DMS79 (cell line): ENCODE measurements at regions not wholly inside any gene's neighbourhood (a gene's known extent, or its start where the extent isn't known, plus 50 kb on each side); places are given as distances from the start of the nearest gene placed in this dataset.
"Not testable (repeated sequence)": the region's sequence is repeated elsewhere in the genome, so short reads cannot be mapped to it uniquely, and the experiment has no call there.

Experiments
- DNase-seq: peaks from one replicate; lab custom pipeline; 2025; lab: John Stamatoyannopoulos, UW

DNA sequence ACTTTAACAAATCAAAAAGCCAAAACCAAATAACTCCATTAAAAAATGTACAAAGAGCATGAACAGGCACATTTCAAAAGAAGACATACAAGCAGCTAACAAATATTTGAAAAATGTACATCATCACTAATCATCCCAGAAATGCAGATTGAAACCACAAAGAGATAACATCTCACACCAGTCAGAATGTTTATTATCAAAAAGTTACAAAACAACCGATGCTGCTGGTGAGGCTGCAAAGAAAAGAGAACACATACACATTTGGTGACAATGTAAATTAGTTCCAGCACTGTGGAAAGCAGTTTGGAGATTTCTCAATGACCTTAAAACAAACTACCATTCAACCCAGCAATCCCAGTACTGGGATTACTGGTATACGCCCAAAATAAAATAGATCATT, 756.0 kb upstream of the PCDH20 start:
- no peak for DNase-seq

DNA sequence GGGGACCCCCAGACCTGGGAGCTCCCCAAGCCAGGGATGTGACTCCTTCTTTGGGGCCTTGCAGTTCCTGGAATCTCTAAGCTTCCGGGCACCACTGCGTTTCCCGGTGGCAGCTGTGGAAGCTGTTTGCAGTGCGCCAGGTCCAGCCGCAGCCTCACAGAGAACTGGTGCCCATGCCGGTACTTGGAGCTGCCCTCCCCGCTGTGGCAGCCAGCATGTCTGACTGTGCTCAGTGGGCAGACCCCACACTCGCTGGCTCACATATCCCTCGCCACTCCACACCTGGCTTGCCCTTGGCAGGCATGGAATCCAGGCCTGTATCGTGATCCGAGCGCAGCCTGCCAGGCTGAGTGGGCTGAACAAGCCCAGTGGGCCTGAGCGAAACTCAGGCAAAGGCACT, 753.2 kb upstream of the PCDH20 start:
- no peak for DNase-seq

DNA sequence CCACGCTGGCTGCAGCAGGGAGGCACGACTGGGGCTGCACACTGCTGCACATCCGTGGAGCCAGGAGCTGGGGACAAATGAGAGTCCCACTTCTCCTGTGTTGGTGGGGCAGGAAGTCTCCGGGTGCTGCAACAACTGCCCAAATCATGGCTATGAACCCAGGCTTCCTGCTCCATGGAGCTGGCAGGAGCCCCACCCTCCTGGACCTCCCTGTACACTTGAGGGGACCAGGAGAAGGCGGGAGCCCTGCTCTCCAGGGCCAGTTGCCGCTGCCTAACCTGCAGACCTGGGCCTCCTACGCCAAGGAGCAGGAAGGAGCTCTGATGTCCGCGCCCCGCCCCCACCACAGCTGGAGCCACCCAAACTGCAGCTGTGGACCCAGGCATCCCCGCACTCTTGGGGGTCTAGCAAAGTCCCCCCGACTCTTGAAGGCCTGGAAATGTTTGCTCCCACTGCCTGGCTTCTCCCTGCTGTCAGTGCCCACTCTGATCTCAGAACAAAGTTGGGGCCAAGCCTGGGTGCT, 752.1 kb upstream of the PCDH20 start:
- DNase-seq, result no peak

- no peak for DNase-seq
These were observed 747.2 kb upstream of the PCDH20 start for GRCh38 chr13:62162860-62163259.

DNA sequence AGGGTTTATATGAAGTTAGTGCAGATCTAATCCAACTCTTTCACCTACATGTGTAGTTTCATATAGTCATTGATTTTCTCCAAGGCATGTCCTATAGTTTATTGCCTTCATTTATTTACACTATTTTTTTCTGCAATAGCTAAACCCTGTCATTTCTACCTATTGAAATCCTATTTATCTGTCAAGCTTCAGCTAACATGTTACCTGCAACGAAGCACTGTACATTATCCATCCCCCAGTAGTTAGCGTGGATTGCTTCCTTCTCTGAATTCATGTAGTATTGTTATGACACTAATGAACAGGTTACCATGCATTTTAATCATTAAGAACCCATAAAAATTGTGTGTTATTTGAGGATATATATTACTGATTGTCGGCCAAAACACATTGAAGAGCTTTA, 742.9 kb upstream of the PCDH20 start:
- DNase-seq, result no peak

GRCh38 chr13:62151724-62152123, 736.1 kb upstream of the PCDH20 start:
- not testable (repeated sequence) for DNase-seq

- DNase-seq, result no peak
These were observed 726.4 kb upstream of the PCDH20 start for GRCh38 chr13:62142048-62142447.

DNA sequence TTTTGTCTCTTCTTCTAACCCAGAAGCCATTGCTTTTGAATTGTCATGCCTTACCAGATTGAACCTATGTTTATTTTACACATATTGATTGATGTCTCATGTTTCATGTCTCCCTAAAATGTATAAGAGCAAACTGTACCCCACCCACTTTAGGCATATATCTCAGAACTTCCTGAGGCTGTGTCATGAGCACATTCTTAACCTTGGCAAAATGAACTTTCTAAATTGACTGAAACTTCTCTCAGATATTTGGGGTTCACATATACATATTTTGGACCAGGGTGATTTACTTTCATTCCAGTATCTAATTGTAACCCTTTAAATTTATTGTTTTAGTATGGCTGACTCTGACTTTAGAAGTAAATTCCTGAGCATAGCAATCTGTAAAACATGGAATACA, 723.9 kb upstream of the PCDH20 start:
- DNase-seq, result no peak

GRCh38 chr13:62137629-62138405, 722.2 kb upstream of the PCDH20 start:
- no peak for DNase-seq

- DNase-seq, result no peak
These were observed 716.0 kb upstream of the PCDH20 start for GRCh38 chr13:62131604-62132003.

- DNase-seq, result no peak
These were observed 714.7 kb upstream of the PCDH20 start for GRCh38 chr13:62130062-62130970.

GRCh38 chr13:62129000-62129551, 713.4 kb upstream of the PCDH20 start:
- DNase-seq, result no peak

DNA sequence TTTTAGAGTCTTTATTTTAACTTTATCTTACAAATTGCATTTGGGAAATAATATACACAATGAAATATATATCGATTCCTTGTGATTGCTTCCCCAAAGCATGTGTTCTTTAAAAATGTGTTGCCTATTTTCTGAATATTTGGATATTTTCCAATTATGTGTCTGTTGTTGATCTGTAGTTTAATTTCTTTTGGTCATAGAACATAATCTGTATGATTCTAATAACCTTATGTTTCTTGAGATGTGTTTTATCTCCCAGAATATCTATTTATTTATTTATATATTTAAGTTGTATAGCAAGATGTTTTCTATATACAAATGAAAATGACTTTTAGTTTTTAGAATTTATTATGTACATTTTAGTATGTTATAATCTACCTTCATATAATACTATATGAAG, 710.8 kb upstream of the PCDH20 start:
- no peak for DNase-seq

GRCh38 chr13:62125451-62125850, 709.8 kb upstream of the PCDH20 start:
- no peak for DNase-seq

DNA sequence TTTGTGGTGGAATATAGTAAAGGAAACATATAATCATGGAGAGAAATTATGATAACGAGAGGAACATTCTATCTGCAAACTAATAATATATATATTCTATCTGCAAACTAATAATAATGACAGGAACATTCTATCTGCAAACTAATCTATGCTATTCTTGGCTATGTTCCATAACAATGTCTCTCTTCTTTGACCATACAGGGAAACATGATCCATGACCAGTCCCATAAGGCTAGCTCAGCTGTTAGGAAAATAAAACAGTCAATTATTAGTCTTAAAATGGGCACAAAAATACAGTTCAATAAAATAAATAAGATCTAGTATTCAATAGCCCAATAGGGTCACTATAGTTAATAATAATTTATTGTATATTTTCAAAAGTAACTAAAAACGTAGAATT, 707.8 kb upstream of the PCDH20 start:
- no peak for DNase-seq

DNA sequence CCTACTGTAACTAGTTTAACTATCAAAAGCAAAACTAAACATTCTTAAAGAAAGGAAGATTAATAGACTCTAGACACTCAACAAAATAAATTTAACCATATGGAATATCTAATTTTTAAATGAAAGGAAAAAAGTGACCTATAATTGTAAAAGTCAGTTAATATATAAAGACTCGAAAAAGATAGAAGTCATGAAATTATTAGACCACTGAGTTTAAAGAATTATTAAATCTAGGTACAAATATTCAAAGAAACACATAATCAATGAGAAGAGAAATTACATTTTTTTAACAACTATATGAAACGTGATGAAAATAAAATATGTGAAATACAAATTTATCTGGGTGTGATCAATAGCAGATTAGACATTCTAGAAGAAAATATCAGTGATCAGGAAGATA, 706.8 kb upstream of the PCDH20 start:
- DNase-seq, result no peak

DNA sequence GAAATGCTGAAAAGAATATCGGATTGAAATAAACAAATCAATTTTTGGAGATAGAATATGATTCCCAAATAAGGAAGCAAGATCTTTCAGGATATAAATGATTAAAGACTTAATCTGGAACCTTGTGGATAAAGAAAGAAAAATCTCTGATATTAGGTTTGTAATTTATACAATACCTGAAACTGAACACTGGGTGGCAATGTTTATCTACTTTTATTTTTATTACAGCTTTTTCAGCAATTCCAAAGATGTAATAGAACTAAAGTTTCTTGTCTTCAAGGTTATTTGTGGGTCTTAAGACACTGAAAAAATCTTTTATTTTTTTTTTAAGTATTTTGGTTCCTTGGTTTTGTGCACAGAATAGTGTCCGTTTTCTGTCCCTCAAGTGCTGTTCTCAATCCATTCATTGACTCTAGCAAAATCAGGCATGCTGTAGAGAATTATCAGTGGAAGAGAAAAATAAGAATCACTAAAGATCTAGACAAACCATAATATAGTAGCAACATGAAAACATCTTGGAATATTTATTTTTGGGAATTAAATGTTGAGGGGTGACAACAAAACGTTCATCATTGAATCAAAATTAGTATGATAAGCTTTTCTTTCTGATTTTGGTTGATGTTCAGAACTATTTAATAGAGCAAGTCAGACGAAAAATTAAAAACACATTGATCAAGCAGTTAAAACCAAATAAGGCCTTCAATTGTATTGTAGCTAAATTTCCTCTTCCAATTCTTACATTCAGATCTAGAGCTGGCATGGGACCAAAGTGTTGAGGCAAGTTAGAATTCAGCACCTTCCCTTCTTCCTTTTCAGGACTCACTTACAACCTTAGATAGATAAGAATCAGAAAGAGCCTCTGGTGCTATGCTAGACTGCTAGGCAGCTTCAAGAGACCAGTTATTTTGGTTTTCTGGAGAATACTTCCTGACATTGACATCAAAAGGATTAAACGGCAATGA, 704.4 kb upstream of the PCDH20 start:
- DNase-seq, result no peak

DNA sequence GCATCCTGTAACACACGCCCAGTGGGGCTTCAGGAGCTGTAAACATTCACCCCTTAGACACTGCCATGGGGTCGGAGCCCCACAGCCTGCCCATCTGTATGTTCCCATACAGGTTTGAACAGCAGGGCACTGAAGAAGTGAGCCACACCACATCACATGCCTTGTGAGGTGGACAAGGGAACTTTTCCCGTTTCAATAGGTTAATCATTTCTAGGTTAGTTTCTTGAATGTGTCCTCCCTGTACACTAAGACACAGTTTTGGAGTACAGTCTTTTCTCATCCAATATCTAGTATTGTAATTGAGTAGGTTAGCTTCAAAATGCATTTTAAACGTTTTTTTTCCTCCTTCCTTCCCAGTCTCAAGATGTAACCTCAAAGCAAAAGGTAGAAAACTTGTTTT, 700.2 kb upstream of the PCDH20 start:
- DNase-seq, result no peak

DNA sequence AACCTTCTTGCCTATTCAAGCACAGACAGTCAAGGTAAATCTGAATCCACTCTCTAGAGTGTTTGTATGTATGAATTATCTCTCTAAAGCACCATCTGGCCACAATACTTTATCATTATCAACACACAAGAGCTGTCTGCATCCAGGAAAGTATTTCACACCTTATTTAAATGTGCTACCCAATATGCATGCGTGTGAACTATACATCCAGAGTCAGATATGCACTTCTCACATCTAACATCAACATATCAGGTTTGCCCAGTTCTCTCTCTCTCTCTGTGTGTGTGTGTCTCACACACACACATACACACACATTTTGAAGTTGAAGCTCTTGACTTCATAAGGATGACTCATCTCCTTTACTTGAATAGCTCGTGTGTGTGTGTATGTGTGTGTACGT, 697.5 kb upstream of the PCDH20 start:
- DNase-seq, result no peak

DNA sequence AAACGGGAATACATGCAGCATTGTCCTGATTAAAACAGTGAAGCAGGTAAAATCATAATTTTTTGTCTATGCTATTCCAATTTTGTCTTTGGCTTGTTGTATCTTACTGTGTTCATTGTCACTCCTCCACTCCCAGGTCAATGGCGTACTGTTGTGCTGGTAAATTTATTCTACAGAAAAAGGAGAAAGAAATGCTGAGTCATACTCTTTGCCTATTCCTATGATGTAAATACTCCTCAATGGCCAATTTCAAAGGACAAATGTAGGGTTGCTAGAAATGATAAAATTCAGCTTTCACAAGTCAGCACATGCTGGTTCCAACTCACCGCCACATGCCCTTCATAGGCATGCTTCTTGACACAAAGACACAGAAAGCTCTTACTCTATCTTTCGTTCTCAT, 694.4 kb upstream of the PCDH20 start:
- no peak for DNase-seq

DNA sequence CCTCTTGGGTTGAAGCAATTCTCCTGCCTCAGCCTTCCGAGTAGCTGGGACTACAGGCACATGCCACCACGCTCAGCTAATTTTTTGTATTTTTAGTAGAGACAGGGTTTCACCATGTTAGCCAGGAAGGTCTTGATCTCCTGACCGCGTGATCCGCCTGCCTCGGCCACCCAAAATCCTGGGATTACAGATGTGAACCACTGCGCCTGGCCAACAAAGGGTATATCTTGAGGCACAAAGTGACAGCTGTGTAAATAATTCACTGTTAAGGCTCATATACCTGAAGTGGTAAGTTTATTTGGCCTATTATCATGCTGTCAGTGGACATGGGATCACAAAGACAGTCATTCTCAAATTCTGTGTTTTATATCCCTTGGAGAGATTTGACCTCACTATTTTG, 688.5 kb upstream of the PCDH20 start:
- not testable (repeated sequence) for DNase-seq

DNA sequence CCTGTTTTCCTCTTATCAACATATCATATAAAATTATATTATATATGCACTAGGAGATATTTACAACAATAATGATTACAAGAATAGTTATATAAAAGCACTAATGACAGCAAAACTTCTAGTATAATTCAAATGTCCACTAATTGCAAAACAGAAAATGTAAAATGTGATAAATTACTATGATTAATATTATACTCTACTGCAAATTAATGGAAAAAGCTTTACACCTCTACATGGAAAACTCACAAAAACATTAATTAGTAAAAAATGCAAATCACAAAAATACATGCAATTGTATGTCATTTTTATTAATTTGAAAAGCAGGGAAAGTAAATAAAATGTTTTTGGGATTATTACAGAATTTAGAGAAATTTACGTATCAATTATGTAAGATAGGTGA, 681.0 kb upstream of the PCDH20 start:
- no peak for DNase-seq
